K562 (cell line): ENCODE measurements at regions not wholly inside any gene's neighbourhood (a gene's known extent, or its start where the extent isn't known, plus 50 kb on each side); places are given as distances from the start of the nearest gene placed in this dataset.

Source experiments
- ADNP ChIP-seq: fragments of 200-800 bp; sonication (Bioruptor generic); IDR thresholded peaks from 2 replicates; pipeline ENCODE4 v1.6.1; 2016; ENCODE audit warnings: missing genetic modification characterization, missing compliant biosample characterization
- BRD9 ChIP-seq: fragments of 450-650 bp; IDR thresholded peaks from 2 replicates; pipeline ENCODE4 v1.6.1; 2018; ENCODE audit warnings: low read depth; ENCODE audit not compliant: partially characterized antibody
- CHD2 ChIP-seq: IDR thresholded peaks from 2 replicates; pipeline ENCODE4 v1.6.1; 2011; ENCODE audit warnings: low read depth, low read length
- CREB5 ChIP-seq: fragments of 250-450 bp; sonication (Bioruptor Pico); IDR thresholded peaks from 2 replicates; pipeline ENCODE4 v1.5.0; 2020; ENCODE audit warnings: mild to moderate bottlenecking
- DPF2 ChIP-seq: fragments of 450-650 bp; IDR thresholded peaks from 2 replicates; pipeline ENCODE4 v1.6.1; 2016
- EWSR1 ChIP-seq: fragments of 450-650 bp; IDR thresholded peaks from 2 replicates; pipeline ENCODE4 v1.6.1; 2018; ENCODE audit warnings: borderline replicate concordance, mild to moderate bottlenecking, low read depth, moderate library complexity; ENCODE audit not compliant: partially characterized antibody
- FOS ChIP-seq: IDR thresholded peaks from 3 replicates; pipeline ENCODE4 v1.6.1; 2011; ENCODE audit not compliant: insufficient read length; ENCODE audit errors: extremely low read depth
- LARP7 ChIP-seq: fragments of 450-650 bp; IDR thresholded peaks from 2 replicates; pipeline ENCODE4 v1.6.1; 2016
- MAFK ChIP-seq: IDR thresholded peaks from 2 replicates; pipeline ENCODE4 v1.6.1; 2011; ENCODE audit warnings: low read length, improper control_type of control experiment
- MEIS2 ChIP-seq: fragments of 450-650 bp; IDR thresholded peaks from 2 replicates; pipeline ENCODE4 v1.6.1; 2014; ENCODE audit warnings: mild to moderate bottlenecking; ENCODE audit not compliant: partially characterized antibody
- MYC ChIP-seq, 2 experiments: fragments of 250-450 bp in 1 of 2; sonication (Bioruptor Pico) in 1 of 2; IDR thresholded peaks; 2 replicates each; pipeline versions ENCODE4 v1.5.1 to v1.6.1; 2012 to 2021; ENCODE audit warnings: low read depth in 2 of 2, borderline replicate concordance in 1 of 2, improper control_type of control experiment in 1 of 2, low read length in 1 of 2, mild to moderate bottlenecking in 1 of 2, moderate library complexity in 1 of 2
- NR2F6 ChIP-seq: fragments of 450-650 bp; formaldehyde crosslinking; IDR thresholded peaks from 2 replicates; pipeline ENCODE4 v1.4.0; 2020; ENCODE audit warnings: mild to moderate bottlenecking
- RERE ChIP-seq: sonication (generic); formaldehyde crosslinking; IDR thresholded peaks from 2 replicates; pipeline ENCODE4 v1.8.0; 2023; ENCODE audit warnings: missing genetic modification reagents, mild to moderate bottlenecking, borderline replicate concordance
- RFX1 ChIP-seq: fragments of 450-650 bp; IDR thresholded peaks from 2 replicates; pipeline ENCODE4 v1.6.1; 2016; ENCODE audit warnings: mild to moderate bottlenecking, moderate library complexity
- STAT5A ChIP-seq: IDR thresholded peaks from 2 replicates; pipeline ENCODE4 v1.6.1; 2012; ENCODE audit warnings: low read length, inconsistent platforms, borderline replicate concordance
- TFAM ChIP-seq: fragments of 250-450 bp; sonication (Bioruptor Pico); conservative IDR thresholded peaks from 2 replicates; pipeline ENCODE4 v1.5.0; 2021; ENCODE audit warnings: mild to moderate bottlenecking, moderate library complexity
- ZBTB2 ChIP-seq: fragments of 450-650 bp; IDR thresholded peaks from 2 replicates; pipeline ENCODE4 v1.6.1; 2016; ENCODE audit warnings: antibody characterized with exemption
- ZNF696 ChIP-seq: fragments of 250-450 bp; sonication (Bioruptor Pico); conservative IDR thresholded peaks from 2 replicates; pipeline ENCODE4 v1.4.0; 2020; ENCODE audit warnings: mild to moderate bottlenecking, moderate library complexity
- ZNF778 ChIP-seq: fragments of 450-650 bp; formaldehyde crosslinking; IDR thresholded peaks from 2 replicates; pipeline ENCODE4 v1.4.0; 2020; ENCODE audit warnings: mild to moderate bottlenecking, moderate library complexity
- ZSCAN32 ChIP-seq: fragments of 450-650 bp; formaldehyde crosslinking; IDR thresholded peaks from 2 replicates; pipeline ENCODE4 v1.4.0; 2020; ENCODE audit warnings: mild to moderate bottlenecking, moderate library complexity
- ZZZ3 ChIP-seq: fragments of 450-650 bp; IDR thresholded peaks from 2 replicates; pipeline ENCODE4 v1.6.1; 2016; ENCODE audit warnings: antibody characterized with exemption, mild to moderate bottlenecking, moderate library complexity
- TF ChIP-seq, protein P1 (sequence below): sonication (generic); formaldehyde crosslinking; IDR thresholded peaks from 2 replicates; pipeline ENCODE4 v1.8.1; 2022; ENCODE audit warnings: missing genetic modification reagents

DNA sequence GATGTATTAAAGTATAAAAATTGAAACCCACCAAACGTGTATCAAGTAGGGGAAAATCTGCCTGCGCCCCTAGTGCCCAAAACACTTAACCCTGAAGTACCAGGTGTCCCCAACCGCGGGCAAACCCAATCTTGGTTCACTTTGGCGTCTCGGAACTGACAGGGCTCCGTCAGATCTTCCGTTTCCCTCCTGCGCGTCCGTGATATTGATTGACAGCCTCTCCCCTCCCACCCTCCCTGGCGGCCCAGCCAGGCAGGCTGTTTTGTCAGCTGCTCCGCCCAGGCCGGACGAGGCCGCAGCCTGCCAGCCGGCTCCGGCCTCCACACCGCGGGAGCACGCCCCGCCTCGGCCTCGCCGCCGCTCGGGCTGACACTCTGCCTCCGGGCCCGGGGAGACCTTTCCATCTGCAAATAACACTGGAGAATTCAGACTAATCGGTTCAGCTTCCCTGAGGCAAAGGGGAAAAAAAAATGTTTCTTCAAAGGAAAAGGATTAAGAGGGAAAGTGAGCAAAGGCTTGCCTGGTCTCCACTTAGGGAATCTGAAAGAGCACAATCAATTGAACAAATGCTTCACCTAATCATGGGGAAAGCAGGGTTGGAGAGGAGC lies 234.9 kb upstream of the MCHR2 start (continued):
- TF ChIP-seq RERE (no peak), ZBTB2 (no peak), CREB5 (CRISPR knock-in tag) (no peak), STAT5A (no peak), ZNF696 (CRISPR knock-in tag) (no peak), LARP7 (no peak), ZNF778 (CRISPR knock-in tag) (no peak), EWSR1 (no peak), ADNP (tag) (no peak), CHD2 (no peak), NR2F6 (CRISPR knock-in tag) (no peak), MAFK (no peak), ZZZ3 (no peak), RFX1 (no peak), ZSCAN32 (CRISPR knock-in tag) (no peak), BRD9 (no peak), TFAM (CRISPR knock-in tag) (no peak), MEIS2 (peak; percentile 82), MYC (IDR thresholded peaks at IDR 0.05; ENCODE audit: low read depth, low read length) (peak; percentile 72), MYC (CRISPR knock-in tag; IDR thresholded peaks at IDR 0.05; ENCODE audit: borderline replicate concordance, low read depth) (no peak), DPF2 (no peak; the same call in 1 of the 2 replicates), FOS (no peak)
- TF ChIP-seq, protein P1, sequence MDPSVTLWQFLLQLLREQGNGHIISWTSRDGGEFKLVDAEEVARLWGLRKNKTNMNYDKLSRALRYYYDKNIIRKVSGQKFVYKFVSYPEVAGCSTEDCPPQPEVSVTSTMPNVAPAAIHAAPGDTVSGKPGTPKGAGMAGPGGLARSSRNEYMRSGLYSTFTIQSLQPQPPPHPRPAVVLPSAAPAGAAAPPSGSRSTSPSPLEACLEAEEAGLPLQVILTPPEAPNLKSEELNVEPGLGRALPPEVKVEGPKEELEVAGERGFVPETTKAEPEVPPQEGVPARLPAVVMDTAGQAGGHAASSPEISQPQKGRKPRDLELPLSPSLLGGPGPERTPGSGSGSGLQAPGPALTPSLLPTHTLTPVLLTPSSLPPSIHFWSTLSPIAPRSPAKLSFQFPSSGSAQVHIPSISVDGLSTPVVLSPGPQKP (CRISPR knock-in tag) = no peak
